Mammary epithelial cell (primary cell): ENCODE measurements at regions not wholly inside any gene's neighbourhood (a gene's known extent, or its start where the extent isn't known, plus 50 kb on each side); places are given as distances from the start of the nearest gene placed in this dataset.

ENCODE experiments used
- EZH2 ChIP-seq: IDR thresholded peaks from 2 replicates; pipeline ENCODE4 v1.6.1; 2012; ENCODE audit warnings: low read length, inconsistent platforms, borderline replicate concordance
- TF ChIP-seq, protein P1 (sequence below), 2 donors: IDR thresholded peaks in 1 of 2; conservative IDR thresholded peaks in 1 of 2; 2 replicates each; pipeline ENCODE4 v1.5.1; 2011 to 2012; ENCODE audit warnings: inconsistent platforms in 2 of 2, low read length in 2 of 2, mild to moderate bottlenecking in 2 of 2, control low read depth in 1 of 2, low read depth in 1 of 2; ENCODE audit not compliant: insufficient read depth in 1 of 2; ENCODE audit errors: extremely low read depth in 1 of 2

- TF ChIP-seq, protein P1, sequence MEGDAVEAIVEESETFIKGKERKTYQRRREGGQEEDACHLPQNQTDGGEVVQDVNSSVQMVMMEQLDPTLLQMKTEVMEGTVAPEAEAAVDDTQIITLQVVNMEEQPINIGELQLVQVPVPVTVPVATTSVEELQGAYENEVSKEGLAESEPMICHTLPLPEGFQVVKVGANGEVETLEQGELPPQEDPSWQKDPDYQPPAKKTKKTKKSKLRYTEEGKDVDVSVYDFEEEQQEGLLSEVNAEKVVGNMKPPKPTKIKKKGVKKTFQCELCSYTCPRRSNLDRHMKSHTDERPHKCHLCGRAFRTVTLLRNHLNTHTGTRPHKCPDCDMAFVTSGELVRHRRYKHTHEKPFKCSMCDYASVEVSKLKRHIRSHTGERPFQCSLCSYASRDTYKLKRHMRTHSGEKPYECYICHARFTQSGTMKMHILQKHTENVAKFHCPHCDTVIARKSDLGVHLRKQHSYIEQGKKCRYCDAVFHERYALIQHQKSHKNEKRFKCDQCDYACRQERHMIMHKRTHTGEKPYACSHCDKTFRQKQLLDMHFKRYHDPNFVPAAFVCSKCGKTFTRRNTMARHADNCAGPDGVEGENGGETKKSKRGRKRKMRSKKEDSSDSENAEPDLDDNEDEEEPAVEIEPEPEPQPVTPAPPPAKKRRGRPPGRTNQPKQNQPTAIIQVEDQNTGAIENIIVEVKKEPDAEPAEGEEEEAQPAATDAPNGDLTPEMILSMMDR (conservative IDR thresholded peaks at IDR 0.05 in 1 of 2, IDR thresholded peaks at IDR 0.05 in 1 of 2; ENCODE audit: extremely low read depth in 1 of 2, insufficient read depth in 1 of 2, low read depth in 1 of 2, low read length in 2 of 2) = no peak
- TF ChIP-seq EZH2 = no peak
Observed at GRCh38 chr13:34350671-34351070, 532.7 kb downstream of the RFC3 start.
